Frontal cortex (tissue), 3 donors: ENCODE measurements at regions not wholly inside any gene's neighbourhood (a gene's known extent, or its start where the extent isn't known, plus 50 kb on each side); places are given as distances from the start of the nearest gene placed in this dataset.

Source experiments
- DNase-seq, 2 donors: peaks; one replicate each; pipeline ENCODE4 v3.0.0; 2012; ENCODE audit warnings: low spot score in 2 of 2
- FAIRE-seq: peaks from 2 replicates; lab custom pipeline; 2012; peaks lifted over from hg19 to GRCh38; lab: Jason Lieb, UNC
- donor health status: control.
- donor health status: control.
- donor health status: control.

DNA sequence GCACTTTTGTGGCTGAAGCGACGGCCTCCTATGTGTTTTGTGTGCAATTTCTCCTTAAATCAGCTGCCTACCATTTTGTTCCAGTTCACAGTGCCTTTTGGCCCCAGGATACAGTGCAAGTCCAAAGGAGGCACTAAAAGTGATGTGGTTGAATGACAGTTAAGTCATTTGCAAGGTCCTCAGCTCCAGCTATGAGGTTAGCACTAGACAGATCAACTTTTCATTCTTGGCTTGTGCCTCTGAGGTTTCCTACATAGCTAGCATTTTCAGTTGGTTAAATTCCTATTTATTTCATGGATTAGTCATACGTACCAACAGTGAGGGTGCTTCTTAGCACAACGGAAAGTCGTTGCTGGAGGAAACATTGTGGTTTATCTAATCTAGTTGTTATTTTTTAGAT is 59.3 kb upstream of the NTPCR start:
- no peak for DNase-seq
- FAIRE-seq, result no peak

DNA sequence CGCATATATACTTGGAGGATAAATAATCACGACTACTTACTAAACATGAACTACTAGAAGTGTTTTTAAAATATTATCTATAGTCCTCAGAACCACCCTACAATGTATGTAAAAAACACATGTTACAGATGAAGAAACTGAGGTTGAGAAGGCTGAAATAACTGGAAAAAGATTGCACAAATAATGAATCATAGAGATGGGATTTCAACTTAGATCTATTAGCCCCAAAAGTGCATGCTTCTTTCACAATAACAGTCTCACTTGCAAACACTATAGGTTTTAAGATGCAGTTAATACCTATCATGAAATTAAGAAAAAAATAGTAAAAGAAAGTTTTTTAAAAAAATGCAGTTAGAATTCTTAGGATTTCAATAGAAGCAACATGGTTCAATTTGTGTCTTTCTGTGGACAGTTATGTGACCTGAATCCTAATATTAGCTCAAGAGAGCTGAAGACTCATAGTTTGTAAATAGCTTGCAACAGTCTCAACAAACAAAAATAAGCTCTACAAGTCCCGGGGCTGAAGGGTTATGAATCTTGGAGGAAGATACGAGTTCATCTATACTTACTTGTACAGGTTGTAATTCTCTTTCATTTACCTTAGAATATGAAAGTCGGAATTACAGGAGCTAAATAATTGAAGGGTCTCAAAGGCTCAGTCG is 58.6 kb upstream of the NTPCR start:
- DNase-seq (no peak), FAIRE-seq (no peak)

DNA sequence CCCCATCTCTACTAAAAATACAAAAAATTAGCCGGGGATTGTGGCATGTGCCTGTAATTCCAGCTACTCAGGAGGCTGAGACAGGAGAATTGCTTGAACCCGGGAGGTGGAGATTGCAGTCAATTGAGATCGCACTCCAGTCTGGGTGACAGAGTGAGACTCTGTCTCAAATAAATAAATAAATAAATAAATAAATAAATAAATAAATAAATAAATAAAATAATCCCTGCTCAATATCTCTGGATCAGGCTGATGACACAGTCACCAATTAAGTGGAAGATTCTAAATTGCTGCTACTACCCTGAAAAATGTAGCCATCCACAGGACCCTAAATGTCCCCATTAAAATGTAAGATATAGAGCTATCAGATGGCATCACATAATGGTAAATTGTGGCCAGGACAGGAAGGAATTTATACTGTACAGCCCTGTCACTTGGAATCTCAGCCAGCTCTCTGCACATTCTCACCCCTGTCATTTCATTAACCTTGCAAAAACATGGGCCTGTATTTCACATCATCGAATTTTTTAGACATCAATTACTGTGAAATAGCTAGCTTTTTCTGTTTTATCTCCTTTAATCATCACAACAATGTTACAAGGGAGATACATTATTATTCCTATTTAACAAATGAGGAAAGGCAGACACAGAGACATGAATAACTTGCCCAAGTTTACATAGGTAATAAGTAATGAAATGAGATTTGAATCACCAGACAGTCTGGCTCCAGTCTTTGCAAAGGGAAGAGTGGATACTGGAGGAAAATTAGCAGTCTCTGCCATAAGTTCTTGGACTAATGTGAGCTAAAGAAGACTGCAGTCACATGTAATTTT is 56.7 kb upstream of the NTPCR start:
- no peak for FAIRE-seq
- no peak for DNase-seq

DNA sequence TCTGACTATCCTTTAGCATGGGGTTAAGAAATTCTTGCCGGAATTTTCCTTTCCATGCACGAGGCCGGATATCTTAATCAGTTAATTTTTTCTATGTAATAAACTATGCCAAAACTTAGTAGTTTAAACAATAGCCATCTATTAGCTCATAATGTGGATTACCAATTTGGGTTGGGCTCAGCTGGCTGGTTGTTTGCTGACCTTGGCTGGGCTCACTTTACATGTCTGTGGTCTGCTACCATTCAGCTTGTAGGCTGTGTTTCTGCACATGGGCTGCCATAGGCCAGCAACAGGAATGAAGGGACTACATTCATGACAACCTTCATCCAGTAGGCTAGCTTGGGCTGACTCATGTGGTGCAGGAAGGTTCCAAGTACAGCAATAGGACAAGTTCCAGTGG is 56.0 kb upstream of the NTPCR start:
- FAIRE-seq (no peak), DNase-seq (no peak)

DNA sequence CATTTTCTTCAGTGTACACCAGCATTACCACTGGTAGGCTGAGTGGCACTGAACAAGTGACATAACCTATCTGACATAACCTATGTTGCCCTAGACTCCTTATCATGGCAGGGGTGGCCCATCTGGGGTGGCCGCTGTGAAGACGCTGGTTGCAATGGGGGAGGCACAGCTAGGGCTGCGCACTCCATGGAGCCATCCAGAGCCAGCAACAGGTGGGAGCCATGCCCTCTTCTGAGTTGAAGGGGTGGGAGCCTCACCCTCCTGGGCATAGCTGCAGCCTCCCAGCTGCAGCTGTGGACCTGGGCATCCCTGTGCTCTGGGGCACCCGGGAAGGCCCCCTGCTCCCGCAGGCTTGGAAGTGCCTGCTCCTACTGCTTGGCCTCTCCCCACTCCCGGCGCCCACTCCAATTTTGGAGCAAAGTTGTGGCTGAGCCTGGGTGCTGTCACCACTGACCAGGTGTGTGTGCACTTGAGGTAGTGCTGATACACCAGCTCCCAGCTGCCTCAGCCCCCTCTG is 52.4 kb upstream of the NTPCR start:
- no peak for FAIRE-seq
- DNase-seq, result no peak

DNA sequence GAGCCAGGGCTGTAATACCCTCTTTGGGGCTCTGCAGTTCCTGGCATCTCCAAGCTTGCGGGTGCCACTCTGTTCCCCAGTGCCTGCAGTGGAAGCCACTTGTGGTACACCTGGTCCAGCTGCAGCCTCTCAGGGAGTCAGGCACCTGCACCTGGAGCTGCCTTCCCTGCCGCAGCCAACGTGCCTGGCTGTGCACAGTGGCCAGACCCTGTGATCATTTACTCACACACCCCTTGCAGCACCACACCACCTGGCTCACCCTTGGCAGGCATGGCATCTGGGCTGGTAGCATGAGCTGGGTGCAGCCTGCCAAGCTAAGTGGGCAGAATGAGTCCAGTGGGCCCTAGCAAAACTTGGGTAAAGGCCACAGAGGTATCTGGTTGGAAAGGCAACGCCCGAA is 51.1 kb upstream of the NTPCR start:
- no peak for FAIRE-seq

DNA sequence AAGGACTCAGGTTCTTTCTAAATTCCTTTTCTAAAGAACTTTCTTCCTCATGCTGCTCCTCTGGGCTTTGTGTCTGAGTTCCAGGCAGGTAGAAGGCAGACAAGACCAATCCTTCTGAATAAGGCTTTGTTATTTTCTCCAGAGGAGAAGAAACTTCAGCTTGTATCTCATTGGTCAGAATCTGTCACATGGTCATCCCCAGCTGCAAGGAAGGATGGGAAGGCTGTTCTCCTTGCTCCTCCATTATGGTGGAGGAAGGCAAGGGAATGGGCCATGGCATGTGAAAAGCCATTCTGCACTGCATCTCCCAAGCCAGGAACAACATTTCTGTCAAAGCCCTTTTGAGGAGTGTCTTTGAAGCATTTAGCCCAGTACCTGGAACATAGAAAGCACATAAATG is 50.6 kb upstream of the NTPCR start:
- FAIRE-seq (no peak), DNase-seq (no peak)

More for the DNA sequence above, 51.1 kb upstream of the NTPCR start:
- no peak for DNase-seq
